Brain microvascular endothelial cell (primary cell): ENCODE measurements at regions not wholly inside any gene's neighbourhood (a gene's known extent, or its start where the extent isn't known, plus 50 kb on each side); places are given as distances from the start of the nearest gene placed in this dataset.
A peak's percentile ranks its signal among the peaks of the same experiment; 100 is the strongest.

Experiments
- DNase-seq: peaks from one replicate; pipeline ENCODE4 v3.0.0-alpha.2; 2020
- H3K27ac ChIP-seq: fragments of 250-450 bp; sonication (Bioruptor Pico); 2 replicates; pipeline ENCODE4 v1.5.1; 2020; ENCODE audit warnings: mild to moderate bottlenecking, moderate library complexity
- H3K27me3 ChIP-seq: fragments of 250-450 bp; sonication (Bioruptor Pico); replicated peaks from 2 replicates; pipeline ENCODE4 v1.5.1; 2020; ENCODE audit warnings: mild to moderate bottlenecking
- H3K36me3 ChIP-seq: fragments of 250-450 bp; sonication (Bioruptor Pico); replicated peaks from 2 replicates; pipeline ENCODE4 v1.5.1; 2020; ENCODE audit warnings: mild to moderate bottlenecking
- H3K4me3 ChIP-seq: 2 replicates; pipeline ENCODE4 v1.5.1; 2011; ENCODE audit warnings: low read depth, mild to moderate bottlenecking, control low read depth, low read length, moderate library complexity
- CTCF ChIP-seq: IDR thresholded peaks from 2 replicates; pipeline ENCODE4 v1.5.1; 2011; ENCODE audit warnings: low read depth, mild to moderate bottlenecking, moderate library complexity, low read length, control low read depth, inconsistent platforms; ENCODE audit errors: missing control alignments
- in situ Hi-C: cut with HindIII; loops from 2 replicates; pipeline ENCODE4 v1.10.0; 2017; ENCODE audit warnings: low sequenced_read_pairs, low pct_ligation_motif_present

DNA sequence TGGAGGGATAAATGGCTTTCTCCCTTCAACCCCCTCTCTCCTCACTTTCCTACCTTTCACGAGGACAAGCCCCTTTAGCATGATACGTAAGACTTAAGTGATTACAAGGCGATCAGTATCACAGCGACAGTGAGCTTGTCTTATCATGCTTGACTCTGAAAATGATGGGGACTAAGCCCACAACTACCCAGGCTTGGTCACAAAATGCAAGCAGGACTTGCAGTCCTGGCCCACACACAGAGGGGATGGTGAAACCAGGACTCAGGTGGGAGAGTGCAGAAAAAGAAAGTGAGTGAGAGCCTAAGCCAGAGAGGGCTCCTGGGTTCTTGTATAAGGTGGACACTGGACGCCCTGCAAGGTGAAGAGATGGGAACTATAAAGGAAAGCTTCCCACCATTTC is 95.7 kb upstream of the ARL4C start:
- in situ Hi-C loops = no loop called here
- H3K27ac ChIP-seq = no peak overlapping the region
- no peaks in the 10 kb centered on the region for H3K27me3 ChIP-seq
- no peak for TF ChIP-seq CTCF
- no peak overlapping the region for H3K4me3 ChIP-seq
- no peaks in the 10 kb centered on the region for H3K36me3 ChIP-seq
- no peak for DNase-seq

DNA sequence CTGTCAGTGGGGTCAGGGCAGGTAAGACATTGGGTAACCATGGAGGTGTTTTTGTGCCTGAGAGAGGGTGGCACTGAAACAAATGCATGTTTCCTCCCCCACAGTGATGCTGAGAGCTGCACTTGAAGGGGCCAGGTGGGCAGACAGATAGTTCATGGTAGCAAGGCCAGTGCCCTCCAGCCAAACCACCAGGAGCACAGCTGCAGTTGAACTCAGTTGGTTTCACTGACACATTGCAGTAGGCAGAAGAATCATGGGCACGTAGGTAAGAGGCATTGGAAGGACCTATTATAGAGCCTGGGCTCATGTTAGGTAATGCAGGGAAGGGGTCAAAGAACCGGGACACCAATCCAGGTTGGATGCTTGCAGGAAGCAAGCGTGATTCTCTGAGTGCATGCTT is 93.2 kb upstream of the ARL4C start:
- DNase-seq = no peak
- Histone ChIP-seq H3K27ac (no peak overlapping the region), H3K4me3 (no peak overlapping the region), H3K27me3 (no peaks in the 10 kb centered on the region), H3K36me3 (no peaks in the 10 kb centered on the region)
- no peak for TF ChIP-seq CTCF
- in situ Hi-C loops = no loop called here

GRCh38 chr2:234588054-234588430 is 91.2 kb upstream of the ARL4C start:
- no peak for DNase-seq
- H3K36me3 ChIP-seq = no peaks in the 10 kb centered on the region
- no peaks in the 10 kb centered on the region for H3K27me3 ChIP-seq
- H3K4me3 ChIP-seq = no peak overlapping the region
- TF ChIP-seq CTCF = no peak
- in situ Hi-C loops = no loop called here
- H3K27ac ChIP-seq = no peak overlapping the region

DNA sequence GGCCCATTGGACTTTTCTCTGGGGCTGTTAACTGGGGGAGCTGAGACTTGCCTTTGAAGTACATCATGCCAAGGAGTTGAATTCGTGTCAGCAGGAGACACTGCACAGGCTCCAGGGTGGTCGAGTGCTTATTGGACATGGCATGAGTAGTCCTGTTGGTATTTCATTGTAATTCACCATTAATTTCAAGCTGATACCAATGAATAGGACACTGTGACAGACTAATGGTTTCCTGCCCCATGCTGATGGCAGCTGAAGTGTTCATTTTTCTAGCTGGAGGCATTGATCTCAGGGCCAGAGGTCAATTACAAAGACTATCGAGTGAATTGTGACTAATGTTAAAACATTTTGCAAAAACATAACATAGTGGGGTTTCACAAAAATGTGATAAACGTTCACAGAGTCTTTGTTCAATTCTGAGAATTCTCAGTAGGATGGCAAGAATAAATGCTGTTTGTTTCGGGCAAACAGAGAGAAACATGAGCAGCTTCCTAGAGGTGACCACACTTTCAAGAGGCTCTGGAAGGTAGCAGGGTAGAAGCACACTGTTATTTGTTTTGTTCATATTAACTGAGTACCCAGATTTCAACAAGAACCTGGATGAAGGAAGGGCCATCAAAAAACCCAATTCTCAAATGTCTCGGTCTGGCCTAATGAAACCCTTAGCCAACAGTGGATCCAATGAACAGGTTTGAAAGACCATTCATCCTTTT is 90.6 kb upstream of the ARL4C start:
- H3K27ac ChIP-seq = no peak overlapping the region
- no peak overlapping the region for H3K4me3 ChIP-seq
- no peaks in the 10 kb centered on the region for H3K36me3 ChIP-seq
- DNase-seq = peak; percentile 4
- no peaks in the 10 kb centered on the region for H3K27me3 ChIP-seq
- in situ Hi-C loops = no loop called here
- TF ChIP-seq CTCF = no peak

GRCh38 chr2:234583331-234583730 is 86.5 kb upstream of the ARL4C start:
- in situ Hi-C loops = no loop called here
- Histone ChIP-seq H3K36me3 (no peaks in the 10 kb centered on the region), H3K4me3 (no peak overlapping the region), H3K27ac (no peak overlapping the region), H3K27me3 (no peaks in the 10 kb centered on the region)
- TF ChIP-seq CTCF = no peak
- no peak for DNase-seq

DNA sequence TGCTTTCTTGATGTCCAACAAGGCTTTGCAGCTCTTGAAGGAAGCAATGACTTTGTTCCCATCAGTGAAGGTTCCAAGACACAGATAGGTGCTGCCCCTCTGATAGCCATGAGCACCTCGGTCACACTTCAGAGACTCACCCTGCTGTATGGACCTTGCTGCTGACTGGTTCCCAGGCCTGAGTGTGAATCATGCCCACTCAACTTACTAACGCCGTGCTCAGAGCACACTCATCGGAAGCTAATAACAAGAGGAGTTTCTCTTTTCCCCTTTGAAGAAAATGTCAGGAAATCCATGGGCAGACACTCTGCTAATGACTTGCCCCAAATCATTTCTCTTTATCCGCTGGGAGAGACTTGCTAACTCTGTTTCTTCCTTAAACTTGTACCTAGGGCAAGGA is 83.8 kb upstream of the ARL4C start:
- no peak overlapping the region for H3K27ac ChIP-seq
- in situ Hi-C loops = no loop called here
- no peak for DNase-seq
- H3K4me3 ChIP-seq = no peak overlapping the region
- TF ChIP-seq CTCF = no peak
- no peaks in the 10 kb centered on the region for H3K27me3 ChIP-seq
- no peaks in the 10 kb centered on the region for H3K36me3 ChIP-seq
